HFF-Myc (cell line): ENCODE measurements at regions not wholly inside any gene's neighbourhood (a gene's known extent, or its start where the extent isn't known, plus 50 kb on each side); places are given as distances from the start of the nearest gene placed in this dataset.

Source experiments
- DNase-seq: peaks from one replicate; pipeline ENCODE4 v3.0.0-alpha.2; 2011; ENCODE audit warnings: low read depth; ENCODE audit errors: extremely low read depth
- H3K4me3 ChIP-seq: replicated peaks from 2 replicates; pipeline ENCODE4 v1.5.1; 2011; ENCODE audit warnings: low read depth, mild to moderate bottlenecking, control low read depth, low read length
- CTCF ChIP-seq: IDR thresholded peaks from 2 replicates; pipeline ENCODE4 v1.5.1; 2012; ENCODE audit warnings: mild to moderate bottlenecking, low read depth, low read length, control low read depth; ENCODE audit errors: missing control alignments

DNA sequence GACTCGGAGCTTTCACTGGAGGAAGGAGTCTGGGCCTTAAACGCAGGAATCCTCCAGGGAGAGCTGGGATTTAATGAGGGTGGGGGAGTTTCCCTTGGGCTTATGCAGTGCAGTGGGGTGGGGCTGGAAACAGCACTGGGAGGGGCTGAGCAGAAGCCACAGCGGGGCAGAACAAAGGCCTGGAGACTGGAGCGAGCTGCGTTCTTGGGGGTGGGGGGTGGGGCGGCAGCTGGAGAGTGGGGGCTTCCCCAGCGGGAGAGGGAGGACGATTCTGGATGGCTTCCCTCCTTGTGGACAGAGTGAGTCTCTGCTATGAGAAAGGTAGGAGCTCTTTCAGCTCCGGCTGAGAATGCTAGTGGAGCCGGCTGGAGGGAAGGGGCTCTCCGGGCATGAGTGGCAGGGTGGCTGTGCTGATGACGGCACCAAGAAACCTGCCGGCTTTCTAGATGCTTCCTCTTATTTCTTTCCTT, 406.0 kb downstream of the SEC14L1 start:
- H3K4me3 ChIP-seq: no peak overlapping the region
- DNase-seq: no peak
- no peak for TF ChIP-seq CTCF

GRCh38 chr17:77548967-77549366, 408.2 kb downstream of the SEC14L1 start:
- no peak for TF ChIP-seq CTCF
- no peak overlapping the region for H3K4me3 ChIP-seq
- DNase-seq: no peak

DNA sequence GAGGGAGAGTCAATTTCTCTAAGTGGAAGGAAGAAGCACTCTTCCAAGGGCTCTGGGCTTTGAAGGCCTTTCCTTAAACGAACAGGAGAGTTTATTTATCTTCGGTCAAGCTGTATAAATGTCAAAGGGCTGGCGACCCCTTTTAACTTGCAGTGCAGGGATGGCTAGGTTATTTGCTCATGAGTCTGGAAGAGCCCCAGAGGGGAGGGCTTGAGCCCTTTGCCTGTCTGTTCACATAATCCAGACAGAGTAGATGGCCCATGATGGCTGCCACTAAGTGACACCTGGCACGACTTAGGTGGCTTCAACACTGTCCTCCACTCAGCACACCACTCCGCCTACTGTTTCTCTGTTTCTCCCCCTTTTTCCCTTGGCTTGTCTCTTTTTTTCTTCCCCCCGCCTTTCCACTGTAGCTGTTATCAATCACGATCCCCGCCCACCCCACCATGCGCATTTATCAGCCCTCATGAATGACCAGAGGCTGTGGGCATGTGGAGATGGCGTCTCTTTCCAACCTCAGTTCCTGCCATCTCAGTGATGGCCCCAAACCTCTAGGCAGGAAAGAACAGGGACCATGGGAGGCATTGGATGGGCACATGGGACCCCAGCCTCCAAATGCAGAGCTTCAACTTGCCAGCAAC, 408.7 kb upstream of the TNRC6C start:
- H3K4me3 ChIP-seq: no peak overlapping the region
- DNase-seq: no peak

DNA sequence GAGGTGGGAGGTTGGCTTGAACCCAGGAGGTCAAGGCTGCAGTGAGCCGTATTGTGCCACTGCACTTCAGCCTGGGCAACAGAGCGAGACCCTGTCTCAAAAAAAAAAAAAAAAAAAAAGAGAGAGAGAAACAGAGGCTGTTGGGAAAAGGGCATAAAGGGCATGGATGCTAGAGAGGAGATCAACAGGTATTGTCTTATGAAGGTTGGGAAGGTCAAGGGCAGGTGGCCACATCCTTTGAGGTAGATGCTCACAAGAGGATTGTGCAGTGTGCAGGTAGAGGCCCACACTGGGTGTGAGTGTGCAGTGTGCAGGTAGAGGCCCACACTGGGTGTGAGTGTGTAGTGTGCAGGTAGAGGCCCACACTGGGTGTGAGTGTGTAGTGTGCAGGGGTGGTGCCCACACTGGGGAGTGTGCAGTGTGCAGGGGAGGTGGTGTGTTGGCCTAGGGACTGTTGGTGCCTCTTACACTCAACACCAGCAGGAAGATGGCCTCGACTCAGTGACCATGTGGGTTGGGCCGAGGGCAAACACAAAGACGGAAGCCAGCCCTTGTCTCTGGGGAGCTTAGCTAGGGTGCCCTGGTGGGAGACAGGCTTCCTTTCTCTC, 404.9 kb upstream of the TNRC6C start:
- H3K4me3 ChIP-seq: no peak overlapping the region
- no peak for TF ChIP-seq CTCF
- DNase-seq: no peak

More for the DNA sequence above, 408.7 kb upstream of the TNRC6C start:
- TF ChIP-seq CTCF: no peak

- TF ChIP-seq CTCF: no peak
- DNase-seq: no peak
- H3K4me3 ChIP-seq: no peak overlapping the region
These were observed 403.3 kb upstream of the TNRC6C start for GRCh38 chr17:77555121-77555591.

GRCh38 chr17:77555741-77556291, 402.7 kb upstream of the TNRC6C start:
- DNase-seq: no peak
- TF ChIP-seq CTCF: no peak

More at GRCh38 chr17:77555741-77556291, 402.7 kb upstream of the TNRC6C start:
- H3K4me3 ChIP-seq: no peak overlapping the region
